ENCODE measurements at regions not wholly inside any gene's neighbourhood (a gene's known extent, or its start where the extent isn't known, plus 50 kb on each side); places are given as distances from the start of the nearest gene placed in this dataset.

DNA sequence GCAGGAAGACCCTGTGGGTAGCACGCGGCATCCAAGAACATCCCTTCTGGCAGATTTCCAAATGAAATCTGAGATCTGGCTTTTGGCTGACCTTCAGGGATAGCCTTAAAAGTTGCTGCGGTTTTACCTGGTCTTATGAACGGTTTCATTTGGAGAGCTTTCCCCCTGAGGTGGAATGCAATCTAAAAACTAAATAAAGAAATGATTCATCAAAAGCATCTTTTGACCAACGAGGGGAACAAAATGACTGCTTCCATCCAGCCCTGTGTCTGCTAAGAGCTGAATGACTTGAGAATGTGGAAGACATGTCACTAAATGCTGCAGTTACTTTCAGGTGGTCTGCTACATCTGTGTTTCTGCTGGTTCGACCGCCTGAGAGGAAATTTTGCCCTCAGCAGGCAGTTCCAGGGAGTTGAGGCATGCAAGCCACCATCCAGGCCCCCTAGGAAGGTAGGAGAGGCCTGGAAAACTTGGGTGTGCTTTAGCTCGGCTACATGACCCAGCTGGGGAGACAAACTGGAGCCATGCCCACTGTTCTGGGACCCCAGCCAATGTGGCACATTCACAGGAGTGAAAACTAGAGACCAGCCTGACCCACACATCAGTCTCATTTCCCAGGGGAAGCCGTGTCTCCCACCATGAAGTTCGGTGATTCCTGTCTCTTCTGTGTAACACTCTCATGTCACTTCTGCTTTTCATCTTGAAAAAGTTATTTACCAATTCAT lies 175.1 kb upstream of the KL start:
- TF ChIP-seq, protein P1, sequence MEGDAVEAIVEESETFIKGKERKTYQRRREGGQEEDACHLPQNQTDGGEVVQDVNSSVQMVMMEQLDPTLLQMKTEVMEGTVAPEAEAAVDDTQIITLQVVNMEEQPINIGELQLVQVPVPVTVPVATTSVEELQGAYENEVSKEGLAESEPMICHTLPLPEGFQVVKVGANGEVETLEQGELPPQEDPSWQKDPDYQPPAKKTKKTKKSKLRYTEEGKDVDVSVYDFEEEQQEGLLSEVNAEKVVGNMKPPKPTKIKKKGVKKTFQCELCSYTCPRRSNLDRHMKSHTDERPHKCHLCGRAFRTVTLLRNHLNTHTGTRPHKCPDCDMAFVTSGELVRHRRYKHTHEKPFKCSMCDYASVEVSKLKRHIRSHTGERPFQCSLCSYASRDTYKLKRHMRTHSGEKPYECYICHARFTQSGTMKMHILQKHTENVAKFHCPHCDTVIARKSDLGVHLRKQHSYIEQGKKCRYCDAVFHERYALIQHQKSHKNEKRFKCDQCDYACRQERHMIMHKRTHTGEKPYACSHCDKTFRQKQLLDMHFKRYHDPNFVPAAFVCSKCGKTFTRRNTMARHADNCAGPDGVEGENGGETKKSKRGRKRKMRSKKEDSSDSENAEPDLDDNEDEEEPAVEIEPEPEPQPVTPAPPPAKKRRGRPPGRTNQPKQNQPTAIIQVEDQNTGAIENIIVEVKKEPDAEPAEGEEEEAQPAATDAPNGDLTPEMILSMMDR (IDR thresholded peaks at IDR 0.05): no peak
- no peak for TF ChIP-seq POLR2A (IDR thresholded peaks at IDR 0.05)

Measured in heart left ventricle (tissue), 13 donors.